ENCODE measurements at regions not wholly inside any gene's neighbourhood (a gene's known extent, or its start where the extent isn't known, plus 50 kb on each side); places are given as distances from the start of the nearest gene placed in this dataset.

GRCh38 chr9:99288830-99289229, 66.7 kb downstream of the SEC61B start:
- WGBS (ENCODE audit: low lambda C conversion rate): 43% methylated on average over 6 of the region's 6 CpGs
- no peak overlapping the region for H3K27ac ChIP-seq (ENCODE audit: low read depth in 2 of 2, low read length in 1 of 2)
- no peak overlapping the region for H3K4me2 ChIP-seq
- no peaks in the 10 kb centered on the region for H3K27me3 ChIP-seq (ENCODE audit: insufficient read depth)
- no peak overlapping the region for H3K4me3 ChIP-seq (ENCODE audit: low read depth in 2 of 2, low read length in 1 of 2)
- POLR2A ChIA-PET: no interaction called here
- H4K20me1 ChIP-seq (ENCODE audit: insufficient read depth): no peaks in the 10 kb centered on the region
- no peaks in the 10 kb centered on the region for H3K9me3 ChIP-seq
- DNase-seq: no peak
- H3K79me2 ChIP-seq (ENCODE audit: insufficient read depth): no peaks in the 10 kb centered on the region
- H3F3A ChIP-seq (replicated peaks; ENCODE audit: insufficient read depth): no peaks in the 10 kb centered on the region
- no peaks in the 10 kb centered on the region for H3K9me2 ChIP-seq
- TF ChIP-seq YY1 (IDR thresholded peaks at IDR 0.05; ENCODE audit: low read depth) (no peak), CHD2 (IDR thresholded peaks at IDR 0.05; ENCODE audit: low read length, partially characterized antibody) (no peak), GABPA (IDR thresholded peaks at IDR 0.05; ENCODE audit: low read depth) (no peak), RCOR1 (IDR thresholded peaks at IDR 0.05; ENCODE audit: low read length) (no peak), CTCF (IDR thresholded peaks at IDR 0.05) (no peak), TEAD4 (IDR thresholded peaks at IDR 0.05; ENCODE audit: borderline replicate concordance, insufficient read depth) (no peak), RXRA (IDR thresholded peaks at IDR 0.05; ENCODE audit: borderline replicate concordance, low read depth) (no peak), TCF12 (IDR thresholded peaks at IDR 0.05) (no peak), PBX3 (IDR thresholded peaks at IDR 0.05) (no peak), EZH2phosphoT487 (IDR thresholded peaks at IDR 0.05; ENCODE audit: borderline replicate concordance, low read depth) (no peak), IRF3 (IDR thresholded peaks at IDR 0.05; ENCODE audit: low read depth, low read length) (no peak), USF2 (IDR thresholded peaks at IDR 0.05; ENCODE audit: borderline replicate concordance, low read depth, low read length) (no peak), NRF1 (IDR thresholded peaks at IDR 0.05; ENCODE audit: low read depth, low read length) (no peak)
- H3K36me3 ChIP-seq (replicated peaks in 1 of 2; ENCODE audit: control insufficient read depth in 1 of 2, insufficient read depth in 2 of 2, low read length in 1 of 2): no peaks in the 10 kb centered on the region
- no peak overlapping the region for H3K9ac ChIP-seq
- no peaks in the 10 kb centered on the region for H3K4me1 ChIP-seq (ENCODE audit: control insufficient read depth in 1 of 2, insufficient read depth in 2 of 2, low read depth in 1 of 2, low read length in 1 of 2)
- CTCF ChIA-PET: no interaction called here
- no peak overlapping the region for H2AFZ ChIP-seq (ENCODE audit: low read depth)
